IMR-90 (cell line): ENCODE measurements at regions not wholly inside any gene's neighbourhood (a gene's known extent, or its start where the extent isn't known, plus 50 kb on each side); places are given as distances from the start of the nearest gene placed in this dataset.

Experiments used
- ATAC-seq: fragments of 200-7000 bp; cut with Tn5 transposase; 2 replicates; pipeline ENCODE4 v1.9.1; 2020; ENCODE audit warnings: low read depth, mild to moderate bottlenecking, moderate library complexity
- BruUV-seq: library from RNA; stranded (reverse); fragments of 400-500 nt; replicated peaks from 2 replicates; lab custom pipeline; 2021; lab: Mats Ljungman, UMichigan
- CTCF ChIA-PET: fragments of 300-600 bp; formaldehyde crosslinking; extraction: SDS; loops from one replicate; lab custom pipeline; 2021; ENCODE audit warnings: antibody characterized with exemption; lab: Yijun Ruan, JAX
- POLR2A ChIA-PET: fragments of 300-600 bp; sonication (Branson Sonifier 250); formaldehyde crosslinking; loops from one replicate; lab custom pipeline; 2022; ENCODE audit warnings: antibody characterized with exemption; ENCODE audit not compliant: unreplicated experiment; lab: Charles Lee
- DNase-seq: peaks from one replicate; pipeline ENCODE4 v3.0.0; 2013
- H2AFZ ChIP-seq: replicated peaks from 2 replicates; pipeline ENCODE3; 2013; ENCODE audit warnings: low read length, mild to moderate bottlenecking; ENCODE audit not compliant: poor library complexity
- H2AK5ac ChIP-seq: 2 replicates; pipeline ENCODE4 v1.6.1; 2013; ENCODE audit warnings: low read depth, low read length, inconsistent platforms
- H2AK9ac ChIP-seq: replicated peaks from 2 replicates; pipeline ENCODE3; 2013; ENCODE audit warnings: mild to moderate bottlenecking, low read depth, low read length, moderate library complexity; ENCODE audit not compliant: poor library complexity
- H2BK120ac ChIP-seq: 2 replicates; pipeline ENCODE4 v1.6.1; 2013; ENCODE audit warnings: low read depth, low read length, inconsistent platforms
- H2BK15ac ChIP-seq: 3 replicates; pipeline ENCODE4 v1.6.1; 2013; ENCODE audit warnings: low read depth, low read length, inconsistent platforms
- H2BK20ac ChIP-seq: 2 replicates; pipeline ENCODE4 v1.6.1; 2013; ENCODE audit warnings: low read depth, mild to moderate bottlenecking, inconsistent platforms, low read length, moderate library complexity
- H2BK5ac ChIP-seq: 2 replicates; pipeline ENCODE4 v1.6.1; 2013; ENCODE audit warnings: mild to moderate bottlenecking, low read depth, low read length, inconsistent platforms; ENCODE audit not compliant: poor library complexity, severe bottlenecking
- H3K14ac ChIP-seq: replicated peaks from 2 replicates; pipeline ENCODE4 v1.6.1; 2013; ENCODE audit warnings: low read depth, low read length, inconsistent platforms
- H3K18ac ChIP-seq: 2 replicates; pipeline ENCODE4 v1.6.1; 2013; ENCODE audit warnings: low read depth, low read length, control low read depth
- H3K23ac ChIP-seq: 2 replicates; pipeline ENCODE4 v1.6.1; 2013; ENCODE audit warnings: low read depth, low read length, inconsistent platforms
- H3K27ac ChIP-seq: 2 replicates; pipeline ENCODE4 v1.5.1; 2013; ENCODE audit warnings: mild to moderate bottlenecking, control low read depth, low read length; ENCODE audit not compliant: insufficient read depth
- H3K27me3 ChIP-seq: 2 replicates; pipeline ENCODE4 v1.6.1; 2013; ENCODE audit warnings: low read length; ENCODE audit not compliant: control insufficient read depth, insufficient read depth
- H3K36me3 ChIP-seq: 2 replicates; pipeline ENCODE4 v1.6.1; 2013; ENCODE audit warnings: low read length, mixed read lengths; ENCODE audit not compliant: control insufficient read depth, insufficient read depth
- H3K4ac ChIP-seq: 2 replicates; pipeline ENCODE4 v1.6.1; 2013; ENCODE audit warnings: low read depth, low read length, inconsistent platforms
- H3K4me1 ChIP-seq: 2 replicates; pipeline ENCODE4 v1.6.1; 2013; ENCODE audit warnings: low read length, mixed read lengths; ENCODE audit not compliant: control insufficient read depth, insufficient read depth
- H3K4me2 ChIP-seq: 2 replicates; pipeline ENCODE4 v1.6.1; 2013; ENCODE audit warnings: low read depth, mild to moderate bottlenecking, control low read depth, low read length, moderate library complexity
- H3K4me3 ChIP-seq: 2 replicates; pipeline ENCODE4 v1.5.1; 2013; ENCODE audit warnings: low read depth, mild to moderate bottlenecking, control low read depth, low read length, moderate library complexity; ENCODE audit not compliant: insufficient read depth
- H3K56ac ChIP-seq: 2 replicates; pipeline ENCODE4 v1.6.1; 2013; ENCODE audit warnings: low read length, inconsistent platforms; ENCODE audit not compliant: insufficient read depth; ENCODE audit errors: extremely low read depth
- H3K79me1 ChIP-seq, 2 experiments: 2 replicates each; pipeline ENCODE4 v1.6.1; 2013; ENCODE audit warnings: low read length in 2 of 2, inconsistent platforms in 1 of 2, low read depth in 1 of 2
- H3K9ac ChIP-seq: 2 replicates; pipeline ENCODE4 v1.6.1; 2013; ENCODE audit warnings: low read depth, low read length, control low read depth
- H3K9me1 ChIP-seq: 2 replicates; pipeline ENCODE4 v1.6.1; 2013; ENCODE audit warnings: low read length, inconsistent platforms; ENCODE audit not compliant: insufficient read depth
- H3K9me3 ChIP-seq: 2 replicates; pipeline ENCODE4 v1.6.1; 2013; ENCODE audit warnings: low read length; ENCODE audit not compliant: control insufficient read depth, insufficient read depth
- H4K20me1 ChIP-seq: 2 replicates; pipeline ENCODE4 v1.6.1; 2013; ENCODE audit warnings: low read length, inconsistent platforms; ENCODE audit not compliant: insufficient read depth
- H4K5ac ChIP-seq: 2 replicates; pipeline ENCODE4 v1.6.1; 2013; ENCODE audit warnings: mild to moderate bottlenecking, low read depth, low read length, control low read depth
- H4K8ac ChIP-seq, 2 experiments: 2 replicates each; pipeline ENCODE4 v1.6.1; 2013; ENCODE audit warnings: low read depth in 2 of 2, low read length in 2 of 2, control low read depth in 1 of 2, inconsistent platforms in 1 of 2
- H4K91ac ChIP-seq: 2 replicates; pipeline ENCODE4 v1.6.1; 2013; ENCODE audit warnings: low read depth, low read length, inconsistent platforms; ENCODE audit not compliant: insufficient read depth
- CHD1 ChIP-seq: IDR thresholded peaks from 2 replicates; pipeline ENCODE4 v1.6.1; 2012; ENCODE audit warnings: low read depth, low read length, improper control_type of control experiment
- MXI1 ChIP-seq: IDR thresholded peaks from 2 replicates; pipeline ENCODE4 v1.6.1; 2012; ENCODE audit warnings: low read depth, mild to moderate bottlenecking, low read length, moderate library complexity, borderline replicate concordance
- POLR2A ChIP-seq: IDR thresholded peaks from 2 replicates; pipeline ENCODE4 v1.6.1; 2012; ENCODE audit warnings: mild to moderate bottlenecking, low read depth, low read length
- RFX5 ChIP-seq: IDR thresholded peaks from 2 replicates; pipeline ENCODE4 v1.8.0; 2012; ENCODE audit warnings: low read depth, mild to moderate bottlenecking, low read length, moderate library complexity
- WGBS, 2 experiments: methylation state at CpG; one replicate each; pipeline versions ENCODE4 v1.1.5 to v1.1.7; 2013; ENCODE audit warnings: missing lambda C conversion rate in 2 of 2; ENCODE audit not compliant: insufficient read length in 1 of 2; ENCODE audit errors: extremely low coverage in 2 of 2; 5-methylcytosine and 5-hydroxymethylcytosine counted together
- dilution Hi-C: fragments of 300-500 bp; cut with HindIII; formaldehyde crosslinking; loops from one replicate; pipeline ENCODE4 v1.14.3; 2018; ENCODE audit warnings: low sequenced_read_pairs; ENCODE audit not compliant: unreplicated experiment
- in situ Hi-C: fragments of 300-500 bp; cut with MboI; formaldehyde crosslinking; loops from 3 replicates; pipeline ENCODE4 v1.14.3; 2019; ENCODE audit warnings: low sequenced_read_pairs, inconsistent platforms, mixed read lengths
- intact Hi-C: fragments of 100-400 bp; cut with micrococcal nuclease; formaldehyde crosslinking; loops from 2 replicates; pipeline ENCODE4 v1.10.0; 2022
- TF ChIP-seq, protein P1 (sequence below): conservative IDR thresholded peaks from 2 replicates; pipeline ENCODE4 v1.5.1; 2012; ENCODE audit warnings: mild to moderate bottlenecking, low read depth, low read length, improper control_type of control experiment

DNA sequence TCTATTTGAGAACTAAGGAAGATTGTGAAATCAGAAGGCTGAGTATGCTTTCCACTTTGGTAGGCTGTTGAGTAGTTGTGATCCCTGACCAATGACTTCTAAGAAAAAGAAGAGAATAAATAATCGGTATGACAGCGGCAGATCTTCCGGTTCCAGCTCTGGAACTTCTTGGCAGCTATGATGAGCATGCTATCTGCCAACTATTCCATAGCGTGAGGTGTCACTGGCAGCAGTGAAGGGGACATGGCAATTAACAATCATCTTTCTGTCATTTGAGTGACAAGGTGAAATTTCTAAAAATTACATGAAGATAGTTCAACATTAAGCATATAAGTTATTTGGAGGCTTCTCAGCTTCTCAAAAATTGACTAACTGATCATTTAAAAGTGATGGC is 140.1 kb upstream of the NETO1 start:
- intact Hi-C loops: no loop called here
- H2BK5ac ChIP-seq: no peak overlapping the region
- ChIA-PET POLR2A (no interaction called here), CTCF (no interaction called here)
- no peak overlapping the region for H2BK20ac ChIP-seq
- TF ChIP-seq POLR2A (no peak), CHD1 (no peak), RFX5 (no peak), MXI1 (no peak)
- TF ChIP-seq, protein P1, sequence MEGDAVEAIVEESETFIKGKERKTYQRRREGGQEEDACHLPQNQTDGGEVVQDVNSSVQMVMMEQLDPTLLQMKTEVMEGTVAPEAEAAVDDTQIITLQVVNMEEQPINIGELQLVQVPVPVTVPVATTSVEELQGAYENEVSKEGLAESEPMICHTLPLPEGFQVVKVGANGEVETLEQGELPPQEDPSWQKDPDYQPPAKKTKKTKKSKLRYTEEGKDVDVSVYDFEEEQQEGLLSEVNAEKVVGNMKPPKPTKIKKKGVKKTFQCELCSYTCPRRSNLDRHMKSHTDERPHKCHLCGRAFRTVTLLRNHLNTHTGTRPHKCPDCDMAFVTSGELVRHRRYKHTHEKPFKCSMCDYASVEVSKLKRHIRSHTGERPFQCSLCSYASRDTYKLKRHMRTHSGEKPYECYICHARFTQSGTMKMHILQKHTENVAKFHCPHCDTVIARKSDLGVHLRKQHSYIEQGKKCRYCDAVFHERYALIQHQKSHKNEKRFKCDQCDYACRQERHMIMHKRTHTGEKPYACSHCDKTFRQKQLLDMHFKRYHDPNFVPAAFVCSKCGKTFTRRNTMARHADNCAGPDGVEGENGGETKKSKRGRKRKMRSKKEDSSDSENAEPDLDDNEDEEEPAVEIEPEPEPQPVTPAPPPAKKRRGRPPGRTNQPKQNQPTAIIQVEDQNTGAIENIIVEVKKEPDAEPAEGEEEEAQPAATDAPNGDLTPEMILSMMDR: no peak
- H3K9me3 ChIP-seq: no peaks in the 10 kb centered on the region
- H3K9me1 ChIP-seq: no peaks in the 10 kb centered on the region
- H3K9ac ChIP-seq: no peak overlapping the region
- H4K5ac ChIP-seq: no peak overlapping the region
- no peak overlapping the region for H3K4ac ChIP-seq
- H3K79me1 ChIP-seq: no peaks in the 10 kb centered on the region
- no TSS peak for BruUV-seq
- H3K18ac ChIP-seq: no peak overlapping the region
- no peak overlapping the region for H2AK5ac ChIP-seq
- WGBS, 2 experiments: 60% methylated on average over 1 of the region's 4 CpGs; no CpG with 5 or more reads in 1 of the 2 experiments
- no peak overlapping the region for H4K91ac ChIP-seq
- dilution Hi-C loops: no loop called here
- no peak overlapping the region for H2BK15ac ChIP-seq
- no peak overlapping the region for H4K8ac ChIP-seq
- no peak overlapping the region for H2AK9ac ChIP-seq
- H3K36me3 ChIP-seq: no peaks in the 10 kb centered on the region
- no peak overlapping the region for H3K27ac ChIP-seq
- ATAC-seq (no peak), DNase-seq (no peak)
- H3K56ac ChIP-seq: no peak overlapping the region
- no peak overlapping the region for H3K4me2 ChIP-seq
- no peaks in the 10 kb centered on the region for H3K4me1 ChIP-seq
- no peaks in the 10 kb centered on the region for H4K20me1 ChIP-seq
- H3K4me3 ChIP-seq: no peak overlapping the region
- no peak overlapping the region for H2BK120ac ChIP-seq
- no peak overlapping the region for H3K23ac ChIP-seq
- no peak overlapping the region for H3K14ac ChIP-seq
- in situ Hi-C loops: no loop called here
- no peak overlapping the region for H2AFZ ChIP-seq
- no peaks in the 10 kb centered on the region for H3K27me3 ChIP-seq
